Astrocyte of the spinal cord (primary cell): ENCODE measurements at regions not wholly inside any gene's neighbourhood (a gene's known extent, or its start where the extent isn't known, plus 50 kb on each side); places are given as distances from the start of the nearest gene placed in this dataset.
"Not testable (repeated sequence)": the region's sequence is repeated elsewhere in the genome, so short reads cannot be mapped to it uniquely, and the experiment has no call there.

ENCODE experiments used
- DNase-seq: peaks from one replicate; pipeline ENCODE4 v3.0.0; 2011; ENCODE audit warnings: low read depth, low spot score
- H3K4me3 ChIP-seq: 2 replicates; pipeline ENCODE4 v1.5.1; 2011; ENCODE audit warnings: low read depth, mild to moderate bottlenecking, low read length, moderate library complexity
- CTCF ChIP-seq: IDR thresholded peaks from 2 replicates; pipeline ENCODE4 v1.5.1; 2012; ENCODE audit warnings: low read depth, mild to moderate bottlenecking, low read length, inconsistent platforms
- in situ Hi-C: cut with HindIII; loops from 2 replicates; pipeline ENCODE4 v1.10.0; 2017; ENCODE audit warnings: low sequenced_read_pairs

GRCh38 chr12:63440048-63440447, 228.2 kb downstream of the DPY19L2 start:
- H3K4me3 ChIP-seq, result no peak overlapping the region
- DNase-seq, result no peak
- in situ Hi-C loops, result no loop called here
- TF ChIP-seq CTCF, result no peak

GRCh38 chr12:63434384-63434783, 233.9 kb downstream of the DPY19L2 start:
- in situ Hi-C loops, H3K4me3 ChIP-seq, DNase-seq: not testable (repeated sequence)

GRCh38 chr12:63427969-63428368, 240.3 kb downstream of the DPY19L2 start:
- H3K4me3 ChIP-seq, DNase-seq, in situ Hi-C loops: not testable (repeated sequence)

GRCh38 chr12:63427029-63427428, 241.3 kb downstream of the DPY19L2 start:
- peak; percentile 33 for DNase-seq
- H3K4me3 ChIP-seq, in situ Hi-C loops: not testable (repeated sequence)

GRCh38 chr12:63424671-63425070, 243.6 kb downstream of the DPY19L2 start:
- no peak overlapping the region for H3K4me3 ChIP-seq
- no peak for TF ChIP-seq CTCF
- no peak for DNase-seq
- in situ Hi-C loops, result no loop called here

GRCh38 chr12:63423839-63424238, 244.5 kb downstream of the DPY19L2 start:
- in situ Hi-C loops, result no loop called here
- no peak for DNase-seq
- TF ChIP-seq CTCF, result no peak
- H3K4me3 ChIP-seq, result no peak overlapping the region

- DNase-seq, result peak; percentile 78
- H3K4me3 ChIP-seq, result no peak overlapping the region
- in situ Hi-C loops, result no loop called here
- TF ChIP-seq CTCF, result peak; percentile 69
Observed at GRCh38 chr12:63420206-63420644, 248.1 kb downstream of the DPY19L2 start.

GRCh38 chr12:63419154-63419553, 249.1 kb downstream of the DPY19L2 start:
- DNase-seq, result no peak
- TF ChIP-seq CTCF, result no peak

More at GRCh38 chr12:63419154-63419553, 249.1 kb downstream of the DPY19L2 start:
- in situ Hi-C loops, result no loop called here
- no peak overlapping the region for H3K4me3 ChIP-seq
